ENCODE measurements at regions not wholly inside any gene's neighbourhood (a gene's known extent, or its start where the extent isn't known, plus 50 kb on each side); places are given as distances from the start of the nearest gene placed in this dataset.

DNA sequence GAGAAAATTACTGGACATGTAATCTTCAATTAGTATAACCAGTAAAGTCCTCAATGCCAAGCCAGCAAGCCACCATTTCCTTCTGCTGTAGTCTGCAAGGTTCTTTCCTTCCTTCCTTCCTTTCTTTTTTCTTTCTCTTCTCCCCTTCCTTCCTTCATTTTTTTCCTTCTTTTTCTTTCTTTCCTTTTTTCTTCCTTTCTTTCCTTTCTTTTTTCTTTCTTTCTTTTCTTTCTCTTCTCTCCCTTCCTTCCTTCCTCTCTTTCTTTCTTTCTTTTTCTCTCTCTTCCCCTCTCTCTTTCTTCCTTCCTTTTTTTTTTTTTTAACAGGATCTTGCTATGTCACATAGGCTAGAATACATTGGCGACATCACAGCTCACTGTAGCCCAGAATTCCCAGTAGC lies 369.8 kb downstream of the SEMA3D start:
- H3K27ac ChIP-seq (ENCODE audit: low read length): no peak overlapping the region
- no peaks in the 10 kb centered on the region for H3K36me3 ChIP-seq (ENCODE audit: insufficient read depth, low read length)
- no peak overlapping the region for H2AFZ ChIP-seq (ENCODE audit: low read depth, low read length)

DNA sequence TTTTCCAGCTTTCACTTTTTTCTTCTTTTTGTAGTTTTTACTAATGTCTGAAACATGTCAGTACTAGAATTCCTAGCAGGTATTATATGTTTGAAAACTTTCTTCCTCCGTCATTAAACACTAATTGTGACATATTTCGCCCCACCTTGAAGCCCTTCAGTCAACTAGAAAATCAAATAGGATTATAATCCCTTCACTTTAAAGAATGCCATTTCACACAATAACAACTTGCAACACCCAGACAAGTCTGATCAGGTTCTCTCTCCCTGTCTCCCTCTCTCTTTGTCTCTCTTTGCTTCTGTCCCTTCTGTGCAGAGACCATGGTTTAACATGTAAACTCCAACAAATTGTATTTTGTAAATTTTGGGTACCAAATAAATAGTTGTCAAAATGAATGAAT lies 373.5 kb downstream of the SEMA3D start:
- no peaks in the 10 kb centered on the region for H3K36me3 ChIP-seq (ENCODE audit: insufficient read depth, low read length)
- no peaks in the 10 kb centered on the region for H4K20me1 ChIP-seq (ENCODE audit: insufficient read depth, low read length)
- H2AFZ ChIP-seq (ENCODE audit: low read depth, low read length): no peak overlapping the region
- no peaks in the 10 kb centered on the region for H3K4me1 ChIP-seq (ENCODE audit: insufficient read depth, low read length)
- H3K9ac ChIP-seq (ENCODE audit: low read depth, low read length): no peak overlapping the region
- no peak overlapping the region for H3K27ac ChIP-seq (ENCODE audit: low read length)
- no peaks in the 10 kb centered on the region for H3K9me3 ChIP-seq (ENCODE audit: insufficient read depth, low read length, severe bottlenecking)
- no peak for ATAC-seq (ENCODE audit: insufficient read depth, low read depth)
- no peaks in the 10 kb centered on the region for H3K79me2 ChIP-seq (ENCODE audit: insufficient read depth, low read length)
- no peak for TF ChIP-seq EZH2 (IDR thresholded peaks at IDR 0.05; ENCODE audit: borderline replicate concordance, low read depth, low read length, severe bottlenecking)
- TF ChIP-seq, protein P1, sequence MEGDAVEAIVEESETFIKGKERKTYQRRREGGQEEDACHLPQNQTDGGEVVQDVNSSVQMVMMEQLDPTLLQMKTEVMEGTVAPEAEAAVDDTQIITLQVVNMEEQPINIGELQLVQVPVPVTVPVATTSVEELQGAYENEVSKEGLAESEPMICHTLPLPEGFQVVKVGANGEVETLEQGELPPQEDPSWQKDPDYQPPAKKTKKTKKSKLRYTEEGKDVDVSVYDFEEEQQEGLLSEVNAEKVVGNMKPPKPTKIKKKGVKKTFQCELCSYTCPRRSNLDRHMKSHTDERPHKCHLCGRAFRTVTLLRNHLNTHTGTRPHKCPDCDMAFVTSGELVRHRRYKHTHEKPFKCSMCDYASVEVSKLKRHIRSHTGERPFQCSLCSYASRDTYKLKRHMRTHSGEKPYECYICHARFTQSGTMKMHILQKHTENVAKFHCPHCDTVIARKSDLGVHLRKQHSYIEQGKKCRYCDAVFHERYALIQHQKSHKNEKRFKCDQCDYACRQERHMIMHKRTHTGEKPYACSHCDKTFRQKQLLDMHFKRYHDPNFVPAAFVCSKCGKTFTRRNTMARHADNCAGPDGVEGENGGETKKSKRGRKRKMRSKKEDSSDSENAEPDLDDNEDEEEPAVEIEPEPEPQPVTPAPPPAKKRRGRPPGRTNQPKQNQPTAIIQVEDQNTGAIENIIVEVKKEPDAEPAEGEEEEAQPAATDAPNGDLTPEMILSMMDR (IDR thresholded peaks at IDR 0.05; ENCODE audit: borderline replicate concordance, extremely low read depth, low read length, poor library complexity, severe bottlenecking): no peak
- no peak overlapping the region for H3K4me3 ChIP-seq (ENCODE audit: low read depth in 1 of 2, low read length in 2 of 2)
- H3K27me3 ChIP-seq (ENCODE audit: insufficient read depth, low read length, poor library complexity): no peaks in the 10 kb centered on the region
- no peak for DNase-seq
- no peak overlapping the region for H3K4me2 ChIP-seq (ENCODE audit: insufficient read depth, low read length)

More for the DNA sequence above, 369.8 kb downstream of the SEMA3D start:
- DNase-seq (no peak), ATAC-seq (ENCODE audit: insufficient read depth, low read depth) (no peak)
- Histone ChIP-seq H3K9ac (ENCODE audit: low read depth, low read length) (no peak overlapping the region), H3K9me3 (ENCODE audit: insufficient read depth, low read length, severe bottlenecking) (no peaks in the 10 kb centered on the region), H3K4me1 (ENCODE audit: insufficient read depth, low read length) (no peaks in the 10 kb centered on the region), H3K4me2 (ENCODE audit: insufficient read depth, low read length) (no peak overlapping the region), H3K4me3 (ENCODE audit: low read depth in 1 of 2, low read length in 2 of 2) (no peak overlapping the region), H3K27me3 (ENCODE audit: insufficient read depth, low read length, poor library complexity) (no peaks in the 10 kb centered on the region), H3K79me2 (ENCODE audit: insufficient read depth, low read length) (no peaks in the 10 kb centered on the region), H4K20me1 (ENCODE audit: insufficient read depth, low read length) (no peaks in the 10 kb centered on the region)
- TF ChIP-seq, protein P1 (IDR thresholded peaks at IDR 0.05; ENCODE audit: borderline replicate concordance, extremely low read depth, low read length, poor library complexity, severe bottlenecking): no peak
- no peak for TF ChIP-seq EZH2 (IDR thresholded peaks at IDR 0.05; ENCODE audit: borderline replicate concordance, low read depth, low read length, severe bottlenecking)

DNA sequence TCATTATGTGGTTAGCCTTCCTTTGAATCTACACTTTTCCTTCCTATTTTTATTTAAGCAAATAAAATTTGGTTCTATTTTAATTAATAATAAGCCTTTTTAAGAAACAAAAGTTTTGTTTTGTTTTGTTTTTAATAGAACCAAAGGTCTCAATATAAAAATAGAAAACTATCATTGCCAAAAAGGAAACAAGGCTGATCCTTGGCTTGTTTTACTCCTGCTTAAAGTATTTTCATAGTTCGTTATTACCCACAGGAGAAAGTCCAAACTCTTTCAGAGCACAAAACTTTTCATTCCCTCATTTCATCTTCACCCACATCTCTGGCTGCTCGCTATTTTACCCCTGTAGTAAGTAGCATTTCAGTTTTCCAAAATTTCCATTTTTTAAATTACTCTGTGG lies 374.8 kb downstream of the SEMA3D start:
- TF ChIP-seq, protein P1 (IDR thresholded peaks at IDR 0.05; ENCODE audit: borderline replicate concordance, extremely low read depth, low read length, poor library complexity, severe bottlenecking): no peak
- no peak for TF ChIP-seq EZH2 (IDR thresholded peaks at IDR 0.05; ENCODE audit: borderline replicate concordance, low read depth, low read length, severe bottlenecking)
- H3K9ac ChIP-seq (ENCODE audit: low read depth, low read length): no peak overlapping the region
- H4K20me1 ChIP-seq (ENCODE audit: insufficient read depth, low read length): no peaks in the 10 kb centered on the region
- no peaks in the 10 kb centered on the region for H3K36me3 ChIP-seq (ENCODE audit: insufficient read depth, low read length)
- H3K27me3 ChIP-seq (ENCODE audit: insufficient read depth, low read length, poor library complexity): no peaks in the 10 kb centered on the region
- ATAC-seq (ENCODE audit: insufficient read depth, low read depth) (no peak), DNase-seq (no peak)
- H3K4me2 ChIP-seq (ENCODE audit: insufficient read depth, low read length): no peak overlapping the region
- no peaks in the 10 kb centered on the region for H3K4me1 ChIP-seq (ENCODE audit: insufficient read depth, low read length)
- no peak overlapping the region for H3K27ac ChIP-seq (ENCODE audit: low read length)
- H3K4me3 ChIP-seq (ENCODE audit: low read depth in 1 of 2, low read length in 2 of 2): no peak overlapping the region
- H3K79me2 ChIP-seq (ENCODE audit: insufficient read depth, low read length): no peaks in the 10 kb centered on the region
- no peaks in the 10 kb centered on the region for H3K9me3 ChIP-seq (ENCODE audit: insufficient read depth, low read length, severe bottlenecking)
- no peak overlapping the region for H2AFZ ChIP-seq (ENCODE audit: low read depth, low read length)

DNA sequence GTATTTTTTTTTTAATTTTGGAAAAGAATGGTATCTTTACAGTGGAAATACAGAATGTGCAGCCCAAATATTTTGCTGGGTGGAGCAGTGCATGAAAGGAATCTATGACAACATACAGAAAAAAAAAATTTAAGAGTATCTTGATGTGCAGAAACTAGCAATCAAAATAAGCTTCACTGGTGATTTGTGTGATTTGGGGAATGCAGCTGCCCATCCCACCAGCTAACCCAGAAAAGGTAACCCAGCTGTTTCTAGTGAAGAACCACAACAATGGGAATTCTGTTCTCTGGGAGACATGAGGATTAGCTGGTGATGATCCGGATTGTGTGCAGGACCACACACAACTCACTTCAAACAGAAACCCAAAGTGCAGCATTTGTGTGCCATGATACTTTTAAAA lies 375.5 kb downstream of the SEMA3D start:
- H2AFZ ChIP-seq (ENCODE audit: low read depth, low read length): no peak overlapping the region
- no peak for ATAC-seq (ENCODE audit: insufficient read depth, low read depth)
- no peaks in the 10 kb centered on the region for H3K27me3 ChIP-seq (ENCODE audit: insufficient read depth, low read length, poor library complexity)
- no peaks in the 10 kb centered on the region for H3K9me3 ChIP-seq (ENCODE audit: insufficient read depth, low read length, severe bottlenecking)
- H3K4me3 ChIP-seq (ENCODE audit: low read depth in 1 of 2, low read length in 2 of 2): no peak overlapping the region
- no peak overlapping the region for H3K9ac ChIP-seq (ENCODE audit: low read depth, low read length)
- no peaks in the 10 kb centered on the region for H4K20me1 ChIP-seq (ENCODE audit: insufficient read depth, low read length)
- TF ChIP-seq, protein P1 (IDR thresholded peaks at IDR 0.05; ENCODE audit: borderline replicate concordance, extremely low read depth, low read length, poor library complexity, severe bottlenecking): no peak
- TF ChIP-seq EZH2 (IDR thresholded peaks at IDR 0.05; ENCODE audit: borderline replicate concordance, low read depth, low read length, severe bottlenecking): no peak
- no peak for DNase-seq
- no peak overlapping the region for H3K27ac ChIP-seq (ENCODE audit: low read length)
- H3K4me1 ChIP-seq (ENCODE audit: insufficient read depth, low read length): no peaks in the 10 kb centered on the region
- no peaks in the 10 kb centered on the region for H3K36me3 ChIP-seq (ENCODE audit: insufficient read depth, low read length)
- H3K4me2 ChIP-seq (ENCODE audit: insufficient read depth, low read length): no peak overlapping the region
- no peaks in the 10 kb centered on the region for H3K79me2 ChIP-seq (ENCODE audit: insufficient read depth, low read length)

Measured in DND-41 (cell line).